CD4-positive, alpha-beta T cell treated with Interleukin-17A for 4 hours (primary cell): ENCODE measurements at regions not wholly inside any gene's neighbourhood (a gene's known extent, or its start where the extent isn't known, plus 50 kb on each side); places are given as distances from the start of the nearest gene placed in this dataset.
"Not testable (repeated sequence)": the region's sequence is repeated elsewhere in the genome, so short reads cannot be mapped to it uniquely, and the experiment has no call there.

Experiments
- DNase-seq: peaks from one replicate; pipeline ENCODE4 v3.0.0-alpha.2; 2020; ENCODE audit warnings: mixed read lengths

GRCh38 chr6:169973588-169974467 is 222.4 kb downstream of the ERMARD start:
- not testable (repeated sequence) for DNase-seq

DNA sequence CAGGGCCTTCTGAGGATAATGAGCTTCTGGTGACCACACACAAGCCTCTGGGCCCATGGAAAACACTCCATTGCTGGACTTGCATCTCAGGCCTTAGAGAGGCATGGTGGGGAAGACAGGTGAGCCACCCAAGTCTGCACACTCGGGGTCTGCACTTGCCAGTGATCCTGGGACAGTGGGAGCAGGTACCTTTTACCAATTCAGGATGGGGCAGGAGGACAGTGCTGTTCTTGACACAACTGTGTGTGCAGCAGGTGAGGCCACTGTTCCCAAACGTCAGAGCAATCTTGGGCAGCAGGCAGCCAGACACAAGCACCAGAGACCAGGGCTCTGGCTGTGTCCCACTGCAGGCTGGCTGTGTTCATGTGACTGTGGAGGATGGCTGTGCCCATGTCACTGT is 221.3 kb downstream of the ERMARD start:
- no peak for DNase-seq

DNA sequence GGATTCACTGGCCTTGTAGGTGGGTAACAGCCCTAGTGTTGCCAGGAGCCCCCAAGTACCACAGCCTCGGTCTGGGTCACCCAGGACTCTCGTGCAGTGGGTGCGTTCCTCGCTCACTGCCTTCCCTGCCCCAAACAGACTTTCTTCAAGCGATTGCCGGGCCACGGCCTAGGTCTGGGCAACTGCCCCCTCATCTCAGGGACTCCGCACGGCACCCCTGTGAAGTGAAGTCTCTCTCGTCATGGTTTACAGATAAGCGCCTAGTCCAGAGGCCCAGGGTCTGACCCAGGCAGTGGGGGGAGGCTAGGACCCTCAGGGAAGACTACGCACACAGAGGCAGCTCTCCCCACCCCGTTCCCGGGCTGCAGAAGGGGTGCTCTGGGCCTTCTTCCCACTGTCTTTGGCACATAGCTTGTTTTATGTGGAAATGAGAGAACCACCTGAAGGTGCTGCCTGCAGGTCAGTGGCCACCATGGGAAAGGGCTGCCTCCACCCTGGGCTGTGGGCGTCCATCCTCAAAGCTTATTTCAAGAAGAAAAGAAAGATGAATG is 220.8 kb downstream of the ERMARD start:
- DNase-seq, result no peak

- no peak for DNase-seq
Measured at GRCh38 chr6:169971081-169971861, 219.8 kb downstream of the ERMARD start.

DNA sequence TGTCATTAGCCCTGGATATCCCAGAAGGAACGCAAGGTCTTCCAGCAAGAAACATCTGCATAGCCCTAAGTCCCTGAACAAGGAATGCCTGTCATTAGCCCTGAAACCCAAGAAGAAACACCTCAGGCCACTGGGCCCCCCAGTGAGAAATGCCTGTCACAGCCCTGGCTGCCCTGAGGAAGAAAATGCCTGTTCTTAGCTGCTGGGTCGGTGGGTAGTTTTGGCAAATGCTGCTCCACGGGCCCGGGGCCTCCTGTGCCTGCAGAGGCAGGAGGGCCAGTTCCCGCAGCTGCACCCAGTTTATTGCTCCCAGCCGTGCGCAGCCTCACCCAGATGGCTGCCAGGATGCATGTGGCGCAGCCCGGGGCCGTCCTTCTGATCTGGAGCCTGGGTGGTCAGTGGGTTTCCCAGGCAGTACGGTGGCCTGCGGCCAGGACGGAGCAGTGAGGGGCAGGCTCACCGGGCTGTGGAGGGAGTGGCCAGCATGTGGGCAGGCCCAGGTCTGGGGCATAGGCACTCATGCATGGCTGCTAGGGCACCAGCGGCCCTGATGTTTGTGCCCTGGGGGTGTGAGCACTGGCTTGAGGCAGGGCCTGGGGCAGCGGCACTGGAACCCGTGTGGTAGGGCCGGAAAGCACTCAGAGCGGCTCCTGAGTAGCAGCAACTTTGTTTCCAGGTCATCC is 219.0 kb downstream of the ERMARD start:
- no peak for DNase-seq

DNA sequence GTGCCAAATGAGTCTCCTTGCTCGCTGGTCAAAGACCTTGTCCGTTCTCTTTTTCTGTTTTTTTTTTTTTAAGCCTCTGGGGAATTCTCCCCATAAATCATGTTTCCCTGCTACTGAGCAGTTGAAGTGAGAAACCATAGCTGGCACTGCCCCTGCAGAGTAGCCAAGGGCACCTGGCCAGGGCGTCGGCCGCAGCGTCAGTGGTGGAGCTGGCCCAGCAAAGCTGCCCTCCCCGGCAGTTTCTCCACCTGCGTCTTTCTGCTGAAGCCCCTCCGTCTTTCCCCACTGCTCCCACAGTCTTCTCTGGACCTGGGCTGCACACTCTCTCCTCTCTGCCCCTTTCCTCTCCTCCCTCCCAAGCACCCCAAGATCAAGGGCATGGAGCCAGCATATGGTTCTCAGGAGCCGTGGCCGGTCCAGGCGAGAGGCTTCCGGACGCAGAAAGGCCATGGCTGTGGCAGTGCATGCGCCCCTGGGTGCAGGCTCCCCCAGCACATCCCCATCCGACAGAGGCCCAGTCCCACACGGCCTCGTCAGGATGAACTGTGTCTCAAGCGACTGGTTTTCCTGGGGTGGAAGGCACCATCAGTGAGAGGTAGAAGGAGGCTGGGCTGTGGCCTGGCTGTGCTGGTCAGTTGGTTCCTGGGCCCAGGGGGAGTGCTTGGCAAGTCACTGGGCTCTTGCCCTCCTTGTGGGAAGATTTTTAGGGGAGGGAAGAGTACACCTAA is 218.1 kb downstream of the ERMARD start:
- DNase-seq, result no peak

- no peak for DNase-seq
Measured at GRCh38 chr6:169968541-169969270, 217.3 kb downstream of the ERMARD start.

DNA sequence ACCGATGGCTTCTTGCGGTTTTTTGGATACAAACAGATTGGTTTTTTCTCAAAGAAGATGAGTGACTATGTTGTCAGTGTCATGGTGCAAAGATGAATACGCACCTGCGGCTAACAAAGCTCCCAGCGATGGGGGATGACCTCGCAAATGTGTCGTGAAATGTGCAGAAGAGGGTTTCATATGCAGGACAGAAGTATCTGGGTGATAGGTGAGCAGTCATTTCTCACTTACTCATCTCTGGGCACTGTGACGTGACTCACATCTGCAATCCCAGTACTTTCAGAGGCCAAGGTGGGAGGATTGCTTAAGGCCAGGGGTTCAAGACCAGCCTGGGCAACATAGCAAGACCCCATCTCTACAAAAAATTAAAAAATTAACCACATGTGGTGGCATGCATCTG is 216.3 kb downstream of the ERMARD start:
- DNase-seq, result no peak

GRCh38 chr6:169966312-169967181 is 215.1 kb downstream of the ERMARD start:
- no peak for DNase-seq

GRCh38 chr6:169965657-169966311 is 214.4 kb downstream of the ERMARD start:
- DNase-seq, result no peak

- no peak for DNase-seq
Measured at GRCh38 chr6:169965239-169965638, 213.8 kb downstream of the ERMARD start.

- no peak for DNase-seq
Measured at GRCh38 chr6:169964486-169965180, 213.2 kb downstream of the ERMARD start.

- no peak for DNase-seq
Measured at GRCh38 chr6:169963581-169964297, 212.3 kb downstream of the ERMARD start.

- DNase-seq, result no peak
Measured at GRCh38 chr6:169962604-169963469, 211.4 kb downstream of the ERMARD start.

- peak; percentile 48 for DNase-seq
Measured at GRCh38 chr6:169961772-169962561, 210.5 kb downstream of the ERMARD start.

DNA sequence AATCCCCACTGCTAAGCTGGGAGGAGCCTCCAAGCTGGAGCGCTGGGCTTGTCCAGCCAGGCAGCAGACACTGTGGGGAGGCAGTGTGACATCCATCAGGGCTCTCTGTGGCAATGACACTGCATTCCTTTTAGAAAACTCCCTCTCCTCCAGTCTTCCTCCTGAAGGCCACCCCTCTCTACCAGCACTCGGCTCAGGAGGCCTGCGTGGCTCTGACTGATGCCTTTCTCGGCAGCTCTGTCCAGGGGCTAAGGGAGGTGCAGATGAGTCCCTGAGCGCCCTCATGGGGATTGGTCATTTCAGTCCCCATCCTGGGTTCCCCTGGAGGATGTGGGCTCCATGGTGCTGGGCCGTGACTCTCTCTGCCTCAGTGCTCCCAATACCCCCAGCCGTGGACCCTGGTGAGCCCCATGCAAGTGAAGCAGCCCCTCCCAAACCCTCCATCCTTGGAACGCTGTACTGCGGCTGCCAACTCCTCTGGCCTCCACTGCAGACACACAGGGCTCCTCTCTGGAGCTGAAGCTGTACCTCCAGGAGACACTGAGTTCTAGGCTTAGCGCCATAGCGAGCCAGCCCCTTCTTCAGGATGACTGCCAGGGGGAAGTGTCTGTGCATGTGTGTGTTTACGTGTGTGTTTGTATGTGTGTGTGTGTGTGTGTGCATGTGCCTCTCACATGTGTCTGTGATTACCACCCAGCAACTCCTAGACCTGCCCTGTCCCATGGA is 209.6 kb downstream of the ERMARD start:
- no peak for DNase-seq
